ENCODE measurements at regions not wholly inside any gene's neighbourhood (a gene's known extent, or its start where the extent isn't known, plus 50 kb on each side); places are given as distances from the start of the nearest gene placed in this dataset.

- Mint-ChIP-seq H3K36me3 (peaks cover 2% of the 10 kb centered on the region), H3K27me3 (peaks cover 22% of the 10 kb centered on the region), H3K4me1 (ENCODE audit: low read depth) (peaks cover 9% of the 10 kb centered on the region), H3K9me3 (ENCODE audit: low read depth) (no peaks in the 10 kb centered on the region), H3K27ac (no peak overlapping the region), H3K4me3 (no peak overlapping the region)
These were observed 50.7 kb upstream of the GPR157 start for GRCh38 chr1:9179463-9180110.

GRCh38 chr1:9180111-9180819 is 51.4 kb upstream of the GPR157 start:
- H3K36me3 Mint-ChIP-seq = peaks cover 2% of the 10 kb centered on the region
- H3K4me3 Mint-ChIP-seq = peak overlapping the region; percentile 10
- H3K9me3 Mint-ChIP-seq (ENCODE audit: low read depth) = no peaks in the 10 kb centered on the region
- peaks cover 22% of the 10 kb centered on the region for H3K27me3 Mint-ChIP-seq
- no peak overlapping the region for H3K27ac Mint-ChIP-seq
- peaks cover 9% of the 10 kb centered on the region for H3K4me1 Mint-ChIP-seq (ENCODE audit: low read depth)

DNA sequence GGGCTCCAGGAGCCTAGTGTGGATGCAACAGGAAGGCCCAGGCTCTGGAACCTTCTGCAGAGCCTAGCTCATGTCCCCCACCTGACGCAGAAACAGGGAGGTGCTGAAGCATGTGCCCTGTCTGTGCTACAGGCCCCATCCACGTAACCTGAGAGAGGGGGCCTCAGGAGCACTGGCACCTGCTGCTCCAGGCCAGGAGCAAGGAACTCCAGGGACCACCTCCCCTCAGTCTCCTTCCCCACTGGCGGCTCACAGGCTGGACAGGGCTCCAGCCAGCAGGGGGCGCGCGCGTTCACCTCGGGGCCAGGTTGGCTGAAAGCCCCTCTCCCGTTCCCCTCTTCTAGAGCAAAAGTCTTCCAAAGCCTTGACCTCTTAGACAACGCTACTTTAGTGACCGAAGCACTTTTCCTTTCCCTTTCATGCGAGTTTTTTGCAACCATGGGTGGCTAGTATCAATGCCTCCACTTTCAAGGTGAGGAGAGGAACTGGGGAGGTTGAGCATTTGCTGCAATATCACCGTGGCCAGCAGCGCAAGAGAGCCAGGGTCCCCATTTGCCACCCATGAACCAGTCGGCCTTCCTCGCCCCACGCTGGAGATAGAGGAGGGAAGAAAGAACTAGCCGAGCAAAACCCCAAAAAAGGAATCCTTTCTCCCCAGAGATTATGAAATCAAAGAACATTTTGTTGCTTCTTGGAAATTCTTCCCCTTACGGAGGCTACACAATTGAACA is 52.4 kb upstream of the GPR157 start:
- no peak overlapping the region for H3K27ac Mint-ChIP-seq
- H3K36me3 Mint-ChIP-seq = no peaks in the 10 kb centered on the region
- peaks cover 9% of the 10 kb centered on the region for H3K4me1 Mint-ChIP-seq (ENCODE audit: low read depth)
- H3K4me3 Mint-ChIP-seq = peak overlapping the region; percentile 85
- H3K27me3 Mint-ChIP-seq = peaks cover 19% of the 10 kb centered on the region
- H3K9me3 Mint-ChIP-seq (ENCODE audit: low read depth) = no peaks in the 10 kb centered on the region

DNA sequence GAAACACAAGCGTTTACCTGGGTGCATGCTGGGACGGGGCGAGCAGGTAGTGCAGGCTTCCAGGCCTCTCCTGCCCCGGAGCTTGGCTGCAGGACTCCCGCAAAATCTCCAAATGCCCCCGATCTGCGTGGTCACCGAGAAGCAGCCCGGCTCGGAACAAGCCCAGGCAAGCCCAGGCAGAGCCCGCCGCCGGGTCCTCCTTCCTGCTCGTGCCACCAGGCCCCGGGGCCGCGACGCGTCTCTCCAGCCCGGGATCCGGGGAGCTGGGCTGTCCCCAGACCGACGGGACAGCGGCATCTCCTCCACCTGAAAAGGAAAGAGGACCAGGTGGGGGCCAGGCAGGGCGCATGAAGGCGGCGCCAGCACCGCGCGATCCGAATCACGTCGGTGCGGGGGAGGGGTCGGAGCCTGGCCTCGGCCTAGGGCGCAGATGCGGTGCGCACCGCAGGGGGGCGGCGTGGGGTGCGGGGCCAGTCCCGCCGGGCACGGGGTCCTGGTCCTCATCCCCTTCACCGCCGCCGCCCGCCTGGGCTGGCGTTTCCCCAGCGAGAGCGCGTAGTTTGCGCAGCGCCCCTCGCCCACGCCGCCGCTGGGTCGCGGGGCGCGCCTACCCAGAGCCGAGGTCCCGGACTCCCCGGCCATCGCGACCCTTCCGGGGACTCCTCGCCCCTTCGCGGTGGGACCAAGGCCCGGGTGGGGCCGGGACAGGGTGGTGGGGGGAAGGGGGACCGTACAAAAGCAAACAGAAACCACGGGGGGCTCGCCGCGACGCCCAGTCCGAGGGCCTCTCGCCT is 52.4 kb upstream of the H6PD start:
- H3K27ac Mint-ChIP-seq = no peak overlapping the region

GRCh38 chr1:9182784-9183257 is 51.8 kb upstream of the H6PD start:
- Mint-ChIP-seq H3K4me3 (no peak overlapping the region), H3K4me1 (ENCODE audit: low read depth) (peaks cover 9% of the 10 kb centered on the region), H3K27me3 (peaks cover 19% of the 10 kb centered on the region), H3K27ac (no peak overlapping the region), H3K36me3 (no peaks in the 10 kb centered on the region), H3K9me3 (ENCODE audit: low read depth) (no peaks in the 10 kb centered on the region)

More for the DNA sequence above, 52.4 kb upstream of the H6PD start:
- H3K9me3 Mint-ChIP-seq (ENCODE audit: low read depth) = no peaks in the 10 kb centered on the region
- H3K27me3 Mint-ChIP-seq = peaks cover 19% of the 10 kb centered on the region
- H3K36me3 Mint-ChIP-seq = no peaks in the 10 kb centered on the region
- peaks cover 9% of the 10 kb centered on the region for H3K4me1 Mint-ChIP-seq (ENCODE audit: low read depth)
- peak overlapping the region; percentile 85 for H3K4me3 Mint-ChIP-seq

DNA sequence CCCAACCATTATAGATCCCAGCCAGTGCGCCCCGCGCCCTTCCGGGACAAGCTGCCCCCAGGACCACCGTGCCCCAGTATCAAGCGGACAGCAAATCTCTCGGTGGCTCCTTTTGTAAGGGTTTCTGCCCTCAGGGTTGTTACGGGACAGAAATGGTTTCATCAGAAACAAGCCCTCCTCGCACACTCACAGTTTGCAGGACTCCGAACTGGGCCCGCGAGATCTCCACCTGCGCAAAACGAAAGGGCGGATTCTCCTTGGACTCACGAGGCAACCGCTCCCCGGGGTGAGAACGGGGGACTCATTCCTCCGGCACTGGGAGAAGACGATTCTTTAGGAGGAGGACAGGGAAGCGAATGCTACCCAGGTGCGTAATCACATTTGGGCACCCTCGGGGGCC is 51.1 kb upstream of the H6PD start:
- Mint-ChIP-seq H3K4me3 (peak overlapping the region; percentile 59), H3K9me3 (ENCODE audit: low read depth) (no peaks in the 10 kb centered on the region), H3K36me3 (no peaks in the 10 kb centered on the region), H3K4me1 (ENCODE audit: low read depth) (peaks cover 9% of the 10 kb centered on the region), H3K27ac (no peak overlapping the region), H3K27me3 (peaks cover 19% of the 10 kb centered on the region)

- Mint-ChIP-seq H3K27me3 (peaks cover 19% of the 10 kb centered on the region), H3K36me3 (no peaks in the 10 kb centered on the region), H3K9me3 (ENCODE audit: low read depth) (no peaks in the 10 kb centered on the region), H3K4me1 (ENCODE audit: low read depth) (peaks cover 9% of the 10 kb centered on the region), H3K4me3 (peak overlapping the region; percentile 17), H3K27ac (no peak overlapping the region)
These were observed 50.7 kb upstream of the H6PD start for GRCh38 chr1:9183898-9184297.

DNA sequence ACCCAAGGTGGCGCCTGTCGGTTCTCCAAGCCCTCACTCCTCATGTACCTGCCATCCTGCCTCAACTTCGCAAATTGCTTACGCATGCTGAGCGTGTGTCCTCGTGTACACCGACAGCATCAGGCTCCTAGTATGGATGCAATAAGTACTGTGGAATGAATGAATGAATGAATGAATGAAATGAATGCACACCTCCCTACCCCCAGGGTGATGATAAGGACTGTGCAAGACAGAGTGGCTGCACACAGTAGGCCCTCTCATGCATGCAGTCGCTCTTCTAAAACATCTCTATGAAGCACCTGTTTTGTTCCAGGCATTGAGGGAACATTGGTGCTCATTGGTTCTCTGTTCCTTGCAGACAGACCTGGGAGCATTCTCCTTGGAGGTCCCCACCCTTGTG is 49.8 kb upstream of the H6PD start:
- H3K4me3 Mint-ChIP-seq = no peak overlapping the region
- H3K9me3 Mint-ChIP-seq (ENCODE audit: low read depth) = no peaks in the 10 kb centered on the region
- peaks cover 17% of the 10 kb centered on the region for H3K27me3 Mint-ChIP-seq
- H3K4me1 Mint-ChIP-seq (ENCODE audit: low read depth) = peaks cover 9% of the 10 kb centered on the region
- H3K36me3 Mint-ChIP-seq = no peaks in the 10 kb centered on the region
- no peak overlapping the region for H3K27ac Mint-ChIP-seq

Measured in activated naive CD8-positive, alpha-beta T cell (primary cell).